ENCODE measurements at regions not wholly inside any gene's neighbourhood (a gene's known extent, or its start where the extent isn't known, plus 50 kb on each side); places are given as distances from the start of the nearest gene placed in this dataset.

- no peaks in the 10 kb centered on the region for H3K9me3 ChIP-seq (ENCODE audit: low read length)
- H3K4me3 ChIP-seq (ENCODE audit: low read length) = no peak overlapping the region
- no peaks in the 10 kb centered on the region for H3K9me2 ChIP-seq (replicated peaks; ENCODE audit: insufficient read depth, low read length)
- H3K79me2 ChIP-seq (ENCODE audit: low read length) = no peaks in the 10 kb centered on the region
- no peaks in the 10 kb centered on the region for H3K27me3 ChIP-seq (ENCODE audit: low read length)
- no peaks in the 10 kb centered on the region for H3K36me3 ChIP-seq (ENCODE audit: insufficient read depth, low read length)
- H3K4me1 ChIP-seq (ENCODE audit: low read length) = no peaks in the 10 kb centered on the region
- H2AFZ ChIP-seq (ENCODE audit: low read length) = no peak overlapping the region
- H3K9ac ChIP-seq (ENCODE audit: low read length) = no peak overlapping the region
- H4K20me1 ChIP-seq (ENCODE audit: insufficient read depth, low read depth, low read length) = no peaks in the 10 kb centered on the region
- no peak overlapping the region for H3K4me2 ChIP-seq (ENCODE audit: low read depth, low read length, poor library complexity, severe bottlenecking)
- no peak overlapping the region for H3K27ac ChIP-seq (ENCODE audit: low read length)
- no peak for DNase-seq
Observed at GRCh38 chr6:45814772-45815171, 200.9 kb downstream of the CLIC5 start.

- Histone ChIP-seq H3K9me2 (replicated peaks; ENCODE audit: insufficient read depth, low read length) (no peaks in the 10 kb centered on the region), H4K20me1 (ENCODE audit: insufficient read depth, low read depth, low read length) (no peaks in the 10 kb centered on the region), H3K27me3 (ENCODE audit: low read length) (no peaks in the 10 kb centered on the region), H3K27ac (ENCODE audit: low read length) (no peak overlapping the region), H3K4me2 (ENCODE audit: low read depth, low read length, poor library complexity, severe bottlenecking) (no peak overlapping the region), H2AFZ (ENCODE audit: low read length) (no peak overlapping the region), H3K4me3 (ENCODE audit: low read length) (no peak overlapping the region), H3K36me3 (ENCODE audit: insufficient read depth, low read length) (no peaks in the 10 kb centered on the region), H3K79me2 (ENCODE audit: low read length) (no peaks in the 10 kb centered on the region), H3K4me1 (ENCODE audit: low read length) (peaks cover 3% of the 10 kb centered on the region), H3K9ac (ENCODE audit: low read length) (no peak overlapping the region), H3K9me3 (ENCODE audit: low read length) (no peaks in the 10 kb centered on the region)
- no peak for DNase-seq
Observed at GRCh38 chr6:45813943-45814342, 201.7 kb downstream of the CLIC5 start.

GRCh38 chr6:45812922-45813321 lies 202.7 kb downstream of the CLIC5 start:
- H3K4me1 ChIP-seq (ENCODE audit: low read length) = peaks cover 6% of the 10 kb centered on the region
- H3K9me3 ChIP-seq (ENCODE audit: low read length) = no peaks in the 10 kb centered on the region
- H3K4me3 ChIP-seq (ENCODE audit: low read length) = no peak overlapping the region
- H3K36me3 ChIP-seq (ENCODE audit: insufficient read depth, low read length) = no peaks in the 10 kb centered on the region
- H3K27me3 ChIP-seq (ENCODE audit: low read length) = no peaks in the 10 kb centered on the region
- no peaks in the 10 kb centered on the region for H4K20me1 ChIP-seq (ENCODE audit: insufficient read depth, low read depth, low read length)
- no peak overlapping the region for H3K9ac ChIP-seq (ENCODE audit: low read length)
- no peak overlapping the region for H2AFZ ChIP-seq (ENCODE audit: low read length)
- DNase-seq = no peak
- H3K4me2 ChIP-seq (ENCODE audit: low read depth, low read length, poor library complexity, severe bottlenecking) = no peak overlapping the region
- no peaks in the 10 kb centered on the region for H3K79me2 ChIP-seq (ENCODE audit: low read length)
- no peak overlapping the region for H3K27ac ChIP-seq (ENCODE audit: low read length)
- no peaks in the 10 kb centered on the region for H3K9me2 ChIP-seq (replicated peaks; ENCODE audit: insufficient read depth, low read length)

- DNase-seq = no peak
- H3K27ac ChIP-seq (ENCODE audit: low read length) = no peak overlapping the region
- H3K4me3 ChIP-seq (ENCODE audit: low read length) = no peak overlapping the region
- no peaks in the 10 kb centered on the region for H3K9me2 ChIP-seq (replicated peaks; ENCODE audit: insufficient read depth, low read length)
- no peaks in the 10 kb centered on the region for H3K79me2 ChIP-seq (ENCODE audit: low read length)
- no peak overlapping the region for H3K9ac ChIP-seq (ENCODE audit: low read length)
- no peaks in the 10 kb centered on the region for H3K9me3 ChIP-seq (ENCODE audit: low read length)
- peaks cover 6% of the 10 kb centered on the region for H3K4me1 ChIP-seq (ENCODE audit: low read length)
- H3K36me3 ChIP-seq (ENCODE audit: insufficient read depth, low read length) = no peaks in the 10 kb centered on the region
- no peaks in the 10 kb centered on the region for H3K27me3 ChIP-seq (ENCODE audit: low read length)
- H2AFZ ChIP-seq (ENCODE audit: low read length) = no peak overlapping the region
- H3K4me2 ChIP-seq (ENCODE audit: low read depth, low read length, poor library complexity, severe bottlenecking) = no peak overlapping the region
- H4K20me1 ChIP-seq (ENCODE audit: insufficient read depth, low read depth, low read length) = no peaks in the 10 kb centered on the region
Observed at GRCh38 chr6:45808917-45809316, 206.7 kb downstream of the CLIC5 start.

GRCh38 chr6:45808042-45808645 lies 207.5 kb downstream of the CLIC5 start:
- Histone ChIP-seq H3K4me3 (ENCODE audit: low read length) (no peak overlapping the region), H3K9me2 (replicated peaks; ENCODE audit: insufficient read depth, low read length) (no peaks in the 10 kb centered on the region), H3K27me3 (ENCODE audit: low read length) (no peaks in the 10 kb centered on the region), H3K79me2 (ENCODE audit: low read length) (no peaks in the 10 kb centered on the region), H3K27ac (ENCODE audit: low read length) (no peak overlapping the region), H3K4me1 (ENCODE audit: low read length) (peaks cover 6% of the 10 kb centered on the region), H3K9me3 (ENCODE audit: low read length) (no peaks in the 10 kb centered on the region), H3K36me3 (ENCODE audit: insufficient read depth, low read length) (no peaks in the 10 kb centered on the region), H4K20me1 (ENCODE audit: insufficient read depth, low read depth, low read length) (no peaks in the 10 kb centered on the region), H3K4me2 (ENCODE audit: low read depth, low read length, poor library complexity, severe bottlenecking) (no peak overlapping the region), H2AFZ (ENCODE audit: low read length) (no peak overlapping the region), H3K9ac (ENCODE audit: low read length) (no peak overlapping the region)
- no peak for DNase-seq

GRCh38 chr6:45807311-45808041 lies 208.2 kb downstream of the CLIC5 start:
- Histone ChIP-seq H3K9me2 (replicated peaks; ENCODE audit: insufficient read depth, low read length) (no peaks in the 10 kb centered on the region), H3K4me2 (ENCODE audit: low read depth, low read length, poor library complexity, severe bottlenecking) (no peak overlapping the region), H3K4me1 (ENCODE audit: low read length) (peaks cover 6% of the 10 kb centered on the region), H3K27me3 (ENCODE audit: low read length) (no peaks in the 10 kb centered on the region), H3K9ac (ENCODE audit: low read length) (no peak overlapping the region), H4K20me1 (ENCODE audit: insufficient read depth, low read depth, low read length) (no peaks in the 10 kb centered on the region), H3K4me3 (ENCODE audit: low read length) (no peak overlapping the region), H2AFZ (ENCODE audit: low read length) (no peak overlapping the region), H3K36me3 (ENCODE audit: insufficient read depth, low read length) (no peaks in the 10 kb centered on the region), H3K79me2 (ENCODE audit: low read length) (no peaks in the 10 kb centered on the region), H3K9me3 (ENCODE audit: low read length) (no peaks in the 10 kb centered on the region), H3K27ac (ENCODE audit: low read length) (no peak overlapping the region)
- no peak for DNase-seq

- no peak overlapping the region for H3K27ac ChIP-seq (ENCODE audit: low read length)
- no peak for DNase-seq
- H3K27me3 ChIP-seq (ENCODE audit: low read length) = no peaks in the 10 kb centered on the region
- peaks cover 6% of the 10 kb centered on the region for H3K4me1 ChIP-seq (ENCODE audit: low read length)
- no peak overlapping the region for H3K4me2 ChIP-seq (ENCODE audit: low read depth, low read length, poor library complexity, severe bottlenecking)
- H3K4me3 ChIP-seq (ENCODE audit: low read length) = no peak overlapping the region
- no peak overlapping the region for H2AFZ ChIP-seq (ENCODE audit: low read length)
- H3K36me3 ChIP-seq (ENCODE audit: insufficient read depth, low read length) = no peaks in the 10 kb centered on the region
- H3K79me2 ChIP-seq (ENCODE audit: low read length) = no peaks in the 10 kb centered on the region
- no peak overlapping the region for H3K9ac ChIP-seq (ENCODE audit: low read length)
- no peaks in the 10 kb centered on the region for H4K20me1 ChIP-seq (ENCODE audit: insufficient read depth, low read depth, low read length)
- H3K9me2 ChIP-seq (replicated peaks; ENCODE audit: insufficient read depth, low read length) = no peaks in the 10 kb centered on the region
- no peaks in the 10 kb centered on the region for H3K9me3 ChIP-seq (ENCODE audit: low read length)
Observed at GRCh38 chr6:45806172-45806571, 209.5 kb downstream of the CLIC5 start.

GRCh38 chr6:45803071-45803470 lies 212.6 kb downstream of the CLIC5 start:
- Histone ChIP-seq H3K9me3 (ENCODE audit: low read length) (no peaks in the 10 kb centered on the region), H3K9me2 (replicated peaks; ENCODE audit: insufficient read depth, low read length) (no peaks in the 10 kb centered on the region), H3K36me3 (ENCODE audit: insufficient read depth, low read length) (no peaks in the 10 kb centered on the region), H3K4me2 (ENCODE audit: low read depth, low read length, poor library complexity, severe bottlenecking) (no peak overlapping the region), H3K9ac (ENCODE audit: low read length) (no peak overlapping the region), H3K79me2 (ENCODE audit: low read length) (no peaks in the 10 kb centered on the region), H3K27me3 (ENCODE audit: low read length) (no peaks in the 10 kb centered on the region), H2AFZ (ENCODE audit: low read length) (no peak overlapping the region), H4K20me1 (ENCODE audit: insufficient read depth, low read depth, low read length) (no peaks in the 10 kb centered on the region), H3K4me3 (ENCODE audit: low read length) (no peak overlapping the region), H3K27ac (ENCODE audit: low read length) (no peak overlapping the region), H3K4me1 (ENCODE audit: low read length) (no peaks in the 10 kb centered on the region)
- DNase-seq = no peak

All from Karpas-422 (cell line).